HepG2 (cell line): ENCODE measurements at regions not wholly inside any gene's neighbourhood (a gene's known extent, or its start where the extent isn't known, plus 50 kb on each side); places are given as distances from the start of the nearest gene placed in this dataset.
A peak's percentile ranks its signal among the peaks of the same experiment; 100 is the strongest.

ENCODE experiments used
- ATAC-seq: fragments of 200-7000 bp; cut with Tn5 transposase; 3 replicates; pipeline ENCODE4 v1.9.1; 2020; ENCODE audit warnings: mild to moderate bottlenecking, moderate library complexity
- BruUV-seq: library from RNA; stranded (reverse); fragments of 400-500 nt; replicated peaks from 2 replicates; lab custom pipeline; 2021; lab: Mats Ljungman, UMichigan
- CTCF ChIA-PET: fragments of 300-600 bp; formaldehyde crosslinking; extraction: SDS; loops from one replicate; lab custom pipeline; 2021; ENCODE audit warnings: low total read pairs, inconsistent platforms, low intra/inter-chr PET ratio; lab: Yijun Ruan, JAX
- POLR2A ChIA-PET: fragments of 350-600 bp; sonication (Branson Sonifier 250); formaldehyde crosslinking; loops from one replicate; lab custom pipeline; 2020; ENCODE audit warnings: antibody characterized with exemption, inconsistent platforms; lab: Yijun Ruan, JAX
- DNase-seq: peaks from one replicate; pipeline ENCODE4 v3.0.0-alpha.2; 2015; ENCODE audit warnings: low spot score
- FAIRE-seq: peaks from 3 replicates; lab custom pipeline; 2011; peaks lifted over from hg19 to GRCh38; lab: Jason Lieb, UNC
- H2AFZ ChIP-seq: one replicate; pipeline ENCODE4 v1.6.1; 2011; ENCODE audit warnings: low read length, inconsistent platforms
- H3K27ac ChIP-seq: fragments of 300-600 bp; 3 replicates; pipeline ENCODE4 v1.8.0; 2011; ENCODE audit warnings: mixed run types, mild to moderate bottlenecking, mixed read lengths, low read length, inconsistent platforms; ENCODE audit not compliant: insufficient read depth; ENCODE audit errors: extremely low read length
- H3K27me3 ChIP-seq, 2 experiments: fragments of 200-600 bp in 1 of 2; 2 replicates in 1 of 2; 3 replicates in 1 of 2; pipeline versions ENCODE4 v1.6.0 to v1.8.0; 2011; ENCODE audit warnings: low read length in 2 of 2, mild to moderate bottlenecking in 2 of 2, moderate library complexity in 2 of 2, inconsistent platforms in 1 of 2; ENCODE audit not compliant: insufficient read depth in 2 of 2, control insufficient read depth in 1 of 2
- H3K36me3 ChIP-seq, 2 experiments: fragments of 200-600 bp in 1 of 2; replicated peaks in 1 of 2; 2 replicates in 1 of 2; 3 replicates in 1 of 2; pipeline versions ENCODE4 v1.5.1 to v1.8.0; 2011; ENCODE audit warnings: low read length in 2 of 2, inconsistent platforms in 1 of 2; ENCODE audit not compliant: insufficient read depth in 2 of 2, control insufficient read depth in 1 of 2
- H3K4me1 ChIP-seq: 2 replicates; pipeline ENCODE4 v1.5.1; 2012; ENCODE audit warnings: low read length, inconsistent platforms; ENCODE audit not compliant: insufficient read depth
- H3K4me2 ChIP-seq: 2 replicates; pipeline ENCODE4 v1.6.0; 2011; ENCODE audit warnings: low read depth, low read length, inconsistent platforms
- H3K4me3 ChIP-seq, 3 experiments: fragments of 200-600 bp in 1 of 3; sonication (generic), shearing (Covaris generic) in 1 of 3; replicated peaks in 1 of 3; 2 replicates each; pipeline ENCODE4 v1.5.1; 2011 to 2016; ENCODE audit warnings: low read length in 3 of 3, inconsistent platforms in 2 of 3, low read depth in 2 of 3, mild to moderate bottlenecking in 2 of 3, control low read depth in 1 of 3, mixed read lengths in 1 of 3; ENCODE audit not compliant: insufficient read depth in 1 of 3
- H3K79me2 ChIP-seq: one replicate; pipeline ENCODE4 v1.6.1; 2011; ENCODE audit warnings: low read length, inconsistent platforms; ENCODE audit not compliant: insufficient read depth
- H3K9ac ChIP-seq: 2 replicates; pipeline ENCODE4 v1.6.0; 2011; ENCODE audit warnings: mild to moderate bottlenecking, low read depth, low read length, inconsistent platforms; ENCODE audit not compliant: insufficient read depth
- H3K9me3 ChIP-seq: 2 replicates; pipeline ENCODE4 v1.5.1; 2012; ENCODE audit warnings: mild to moderate bottlenecking, low read length
- H4K20me1 ChIP-seq: 2 replicates; pipeline ENCODE4 v1.6.0; 2011; ENCODE audit warnings: inconsistent platforms, mild to moderate bottlenecking, low read length, moderate library complexity; ENCODE audit not compliant: insufficient read depth
- CEBPB ChIP-seq: IDR thresholded peaks from 2 replicates; pipeline ENCODE4 v1.6.1; 2011; ENCODE audit warnings: low read depth, low read length, improper control_type of control experiment, borderline replicate concordance
- PHF21A ChIP-seq: sonication (generic); formaldehyde crosslinking; IDR thresholded peaks from 2 replicates; pipeline ENCODE4 v1.5.0; 2020; ENCODE audit warnings: mild to moderate bottlenecking, missing genetic modification reagents
- ZSCAN30 ChIP-seq: sonication (generic); formaldehyde crosslinking; IDR thresholded peaks from 2 replicates; pipeline ENCODE4 v1.5.0; 2020; ENCODE audit warnings: mild to moderate bottlenecking, missing genetic modification reagents
- WGBS: methylation state at CpG from one replicate; pipeline ENCODE4 v1.1.6; 2017; ENCODE audit warnings: low lambda C conversion rate; 5-methylcytosine and 5-hydroxymethylcytosine counted together
- in situ Hi-C: cut with HindIII; loops from 2 replicates; pipeline ENCODE4 v1.10.0; 2017; ENCODE audit warnings: low pct_unique_long_range_greater_than_20kb; ENCODE audit not compliant: extremely low pct_ligation_motif_present
- intact Hi-C: fragments of 100-400 bp; cut with micrococcal nuclease; formaldehyde crosslinking; loops from one replicate; pipeline ENCODE4 v1.10.0; 2022; ENCODE audit not compliant: unreplicated experiment
- TF ChIP-seq, protein P1 (sequence below): sonication (generic); formaldehyde crosslinking; IDR thresholded peaks from 2 replicates; pipeline ENCODE4 v1.4.0; 2020; ENCODE audit warnings: missing genetic modification reagents, mild to moderate bottlenecking, borderline replicate concordance
- TF ChIP-seq, protein P2 (sequence below): sonication (generic); formaldehyde crosslinking; IDR thresholded peaks from 2 replicates; pipeline ENCODE4 v1.5.1; 2020; ENCODE audit warnings: mild to moderate bottlenecking, missing genetic modification reagents, borderline replicate concordance

DNA sequence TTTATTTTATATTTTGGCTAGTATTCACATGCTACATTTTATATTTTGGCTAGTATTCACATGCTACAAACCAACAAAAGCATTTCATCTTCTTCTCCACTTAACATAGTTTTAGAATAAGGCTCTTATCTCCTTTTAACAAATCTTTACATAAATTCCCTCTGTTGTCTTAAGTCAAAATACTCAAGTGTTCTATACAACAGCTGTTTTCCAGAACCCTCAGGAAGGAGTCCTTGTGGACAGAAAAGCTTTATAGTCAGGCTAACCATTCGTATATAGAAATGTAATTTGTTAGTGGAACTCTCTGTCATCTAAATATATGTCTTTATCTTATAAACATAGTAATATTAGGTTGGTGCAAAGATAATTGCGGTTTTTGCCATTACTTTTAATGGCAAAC is 191.0 kb upstream of the FLRT2 start (continued):
- TF ChIP-seq, protein P1, sequence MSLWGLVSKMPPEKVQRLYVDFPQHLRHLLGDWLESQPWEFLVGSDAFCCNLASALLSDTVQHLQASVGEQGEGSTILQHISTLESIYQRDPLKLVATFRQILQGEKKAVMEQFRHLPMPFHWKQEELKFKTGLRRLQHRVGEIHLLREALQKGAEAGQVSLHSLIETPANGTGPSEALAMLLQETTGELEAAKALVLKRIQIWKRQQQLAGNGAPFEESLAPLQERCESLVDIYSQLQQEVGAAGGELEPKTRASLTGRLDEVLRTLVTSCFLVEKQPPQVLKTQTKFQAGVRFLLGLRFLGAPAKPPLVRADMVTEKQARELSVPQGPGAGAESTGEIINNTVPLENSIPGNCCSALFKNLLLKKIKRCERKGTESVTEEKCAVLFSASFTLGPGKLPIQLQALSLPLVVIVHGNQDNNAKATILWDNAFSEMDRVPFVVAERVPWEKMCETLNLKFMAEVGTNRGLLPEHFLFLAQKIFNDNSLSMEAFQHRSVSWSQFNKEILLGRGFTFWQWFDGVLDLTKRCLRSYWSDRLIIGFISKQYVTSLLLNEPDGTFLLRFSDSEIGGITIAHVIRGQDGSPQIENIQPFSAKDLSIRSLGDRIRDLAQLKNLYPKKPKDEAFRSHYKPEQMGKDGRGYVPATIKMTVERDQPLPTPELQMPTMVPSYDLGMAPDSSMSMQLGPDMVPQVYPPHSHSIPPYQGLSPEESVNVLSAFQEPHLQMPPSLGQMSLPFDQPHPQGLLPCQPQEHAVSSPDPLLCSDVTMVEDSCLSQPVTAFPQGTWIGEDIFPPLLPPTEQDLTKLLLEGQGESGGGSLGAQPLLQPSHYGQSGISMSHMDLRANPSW (CRISPR knock-in tag): no peak
- TF ChIP-seq ZSCAN30 (CRISPR knock-in tag): no peak

DNA sequence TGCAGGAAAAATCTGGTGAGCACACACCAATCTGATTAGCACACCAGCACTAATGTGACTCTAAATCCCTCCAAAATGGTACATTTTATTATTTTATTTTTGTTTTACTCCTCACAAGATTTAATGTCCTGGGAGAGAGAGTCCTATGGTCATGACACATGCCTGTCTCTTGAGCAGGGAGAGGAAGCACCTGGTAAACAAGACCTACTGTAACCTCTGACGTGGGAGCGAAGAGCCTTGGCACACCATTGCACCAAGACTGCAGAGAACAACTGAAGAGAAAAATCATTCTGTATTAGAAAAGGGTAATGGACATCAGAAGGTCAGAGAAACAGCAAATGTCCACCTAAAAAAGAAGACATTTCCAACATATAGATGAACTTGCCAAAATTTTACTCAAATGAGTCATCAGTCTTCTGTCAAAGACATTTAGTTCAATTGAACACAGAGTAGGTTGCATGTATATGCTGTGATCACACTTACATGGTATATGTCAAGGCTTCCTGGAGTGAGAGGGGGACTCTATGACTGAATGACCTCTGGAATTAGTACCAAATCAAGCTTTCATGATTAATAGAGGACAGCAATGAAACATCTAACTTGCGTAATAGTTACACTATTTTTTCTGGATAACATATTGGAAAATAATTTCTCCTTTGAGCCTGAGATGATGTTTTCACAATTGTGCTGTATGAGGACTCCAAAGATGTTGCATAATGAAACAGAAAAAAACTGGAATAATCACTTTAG is 186.9 kb upstream of the FLRT2 start:
- H2AFZ ChIP-seq: no peak overlapping the region
- DNase-seq: no peak
- no peaks in the 10 kb centered on the region for H3K27me3 ChIP-seq
- no peaks in the 10 kb centered on the region for H3K4me1 ChIP-seq
- H3K9me3 ChIP-seq: peaks cover 67% of the 10 kb centered on the region
- H3K4me3 ChIP-seq: no peak overlapping the region
- H3K27ac ChIP-seq: no peak overlapping the region
- H3K79me2 ChIP-seq: no peaks in the 10 kb centered on the region
- no TSS peak for BruUV-seq
- WGBS: 27% methylated on average over 3 of the region's 3 CpGs
- CTCF ChIA-PET: no interaction called here
- no peak overlapping the region for H3K4me2 ChIP-seq
- in situ Hi-C loops: no loop called here
- H4K20me1 ChIP-seq: no peaks in the 10 kb centered on the region
- no peak overlapping the region for H3K9ac ChIP-seq
- FAIRE-seq: no peak
- POLR2A ChIA-PET: no interaction called here
- intact Hi-C loops: no loop called here
- no peak for ATAC-seq
- no peaks in the 10 kb centered on the region for H3K36me3 ChIP-seq
- TF ChIP-seq PHF21A: no peak
- TF ChIP-seq CEBPB: 0 out of 2 replicates have a peak, but pooled peaks have one; percentile 34
- TF ChIP-seq, protein P2, sequence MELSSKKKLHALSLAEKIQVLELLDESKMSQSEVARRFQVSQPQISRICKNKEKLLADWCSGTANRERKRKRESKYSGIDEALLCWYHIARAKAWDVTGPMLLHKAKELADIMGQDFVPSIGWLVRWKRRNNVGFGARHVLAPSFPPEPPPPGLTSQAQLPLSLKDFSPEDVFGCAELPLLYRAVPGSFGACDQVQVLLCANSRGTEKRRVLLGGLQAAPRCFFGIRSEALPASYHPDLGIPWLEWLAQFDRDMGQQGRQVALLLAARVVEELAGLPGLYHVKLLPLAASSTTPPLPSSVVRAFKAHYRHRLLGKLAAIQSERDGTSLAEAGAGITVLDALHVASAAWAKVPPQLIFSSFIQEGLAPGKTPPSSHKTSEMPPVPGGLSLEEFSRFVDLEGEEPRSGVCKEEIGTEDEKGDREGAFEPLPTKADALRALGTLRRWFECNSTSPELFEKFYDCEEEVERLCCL: no peak
